ENCODE measurements at regions not wholly inside any gene's neighbourhood (a gene's known extent, or its start where the extent isn't known, plus 50 kb on each side); places are given as distances from the start of the nearest gene placed in this dataset.

GRCh38 chr11:95327273-95327948, 96.4 kb upstream of the SESN3 start:
- H3K9ac ChIP-seq (replicated peaks in 1 of 4; ENCODE audit: extremely low read depth in 1 of 4, low read depth in 3 of 4, low read length in 3 of 4), result no peak overlapping the region
- H3K27ac ChIP-seq (ENCODE audit: low read depth, low read length), result no peak overlapping the region
- H4K5ac ChIP-seq (ENCODE audit: insufficient read length, low read depth, low read length), result no peak overlapping the region
- WGBS, 2 experiments (ENCODE audit: extremely low coverage in 1 of 2, insufficient coverage in 1 of 2, insufficient read length in 1 of 2, insufficient replicate concordance in 2 of 2, low coverage in 1 of 2, low lambda C conversion rate in 2 of 2, missing lambda C conversion rate in 1 of 2), result 84% methylated on average over 2 of the region's 2 CpGs; no CpG with 5 or more reads in 1 of the 2 experiments
- H3K4ac ChIP-seq (replicated peaks; ENCODE audit: insufficient read length, low read depth, low read length), result no peak overlapping the region
- 0 out of 4 replicates have a peak, but pooled peaks cover 0 to 2% of the 10 kb centered on the region in 2 experiments for H3K9me3 ChIP-seq (ENCODE audit: insufficient read depth in 2 of 2, low read depth in 1 of 2, low read length in 1 of 2)
- DNase-seq (ENCODE audit: low read depth in 1 of 2, low spot score in 2 of 2), result no peak
- TF ChIP-seq ZNF274 (IDR thresholded peaks at IDR 0.05; ENCODE audit: borderline replicate concordance, extremely low read depth, low read length) (no peak), CBX5 (IDR thresholded peaks at IDR 0.05; ENCODE audit: low read depth, low read length) (no peak), GTF2F1 (IDR thresholded peaks at IDR 0.05; ENCODE audit: borderline replicate concordance, low read depth, low read length) (no peak), BACH1 (IDR thresholded peaks at IDR 0.05; ENCODE audit: low read length) (no peak), CHD2 (IDR thresholded peaks at IDR 0.05; ENCODE audit: low read length) (no peak), SIX5 (IDR thresholded peaks at IDR 0.05; ENCODE audit: low read depth, low read length) (no peak), KDM4A (IDR thresholded peaks at IDR 0.05; ENCODE audit: low read depth, low read length, severe bottlenecking) (no peak), CEBPB (IDR thresholded peaks at IDR 0.05; ENCODE audit: low read depth, low read length) (no peak), KDM5A (IDR thresholded peaks at IDR 0.05; ENCODE audit: low read length) (no peak)
- no peak overlapping the region for H2AK5ac ChIP-seq (ENCODE audit: low read depth, low read length)
- FAIRE-seq, result no peak
- no peaks in the 10 kb centered on the region for H3K27me3 ChIP-seq (replicated peaks in 1 of 4; ENCODE audit: control insufficient read depth in 3 of 4, extremely low read depth in 1 of 4, insufficient read depth in 3 of 4, low read length in 3 of 4)
- no peak overlapping the region for H2BK120ac ChIP-seq (replicated peaks; ENCODE audit: low read depth, low read length)
- no peaks in the 10 kb centered on the region for H3K23me2 ChIP-seq (ENCODE audit: low read depth, low read length)
- POLR2A ChIA-PET (ENCODE audit: partially characterized antibody), result interaction anchor here (0.8 kb wide), 1 partner anchor 9 kb away, joined by 3 read pairs; no protein-coding TSS in a partner anchor
- no peaks in the 10 kb centered on the region for H3K79me2 ChIP-seq (ENCODE audit: control insufficient read depth in 1 of 2, insufficient read depth in 2 of 2, low read length in 2 of 2)
- no peaks in the 10 kb centered on the region for H3K79me1 ChIP-seq (ENCODE audit: low read depth, low read length)
- no peak overlapping the region for H3K14ac ChIP-seq (ENCODE audit: insufficient read length)
- H3K4me1 ChIP-seq (replicated peaks in 1 of 4; ENCODE audit: control insufficient read depth in 3 of 4, insufficient read depth in 4 of 4, low read length in 3 of 4), result peaks cover 1 to 4% (median 3%) of the 10 kb centered on the region in 4 experiments; a peak in 5 of 7 replicates
- H2BK12ac ChIP-seq (ENCODE audit: low read depth, low read length), result no peak overlapping the region; the same call in 1 of the 2 replicates
- no peak overlapping the region for H3K23ac ChIP-seq (ENCODE audit: insufficient read length)
- H4K8ac ChIP-seq (ENCODE audit: extremely low read depth, insufficient read depth, low read length), result no peak overlapping the region
- H3K56ac ChIP-seq (replicated peaks; ENCODE audit: insufficient read length, low read depth, low read length), result no peak overlapping the region
- no peak overlapping the region for H2BK20ac ChIP-seq (ENCODE audit: low read length)
- H3K4me2 ChIP-seq (ENCODE audit: insufficient read depth in 1 of 2, low read depth in 2 of 2, low read length in 2 of 2), result no peak overlapping the region
- no peak overlapping the region for H3K4me3 ChIP-seq (ENCODE audit: extremely low read depth in 1 of 4, insufficient read depth in 2 of 4, low read depth in 3 of 4, low read length in 4 of 4)
- CTCF ChIA-PET (ENCODE audit: partially characterized antibody), result interaction anchor here (1.1 kb wide), 1 partner anchor 178 kb away, joined by 3 read pairs; no protein-coding TSS in a partner anchor
- no peaks in the 10 kb centered on the region for H4K20me1 ChIP-seq (replicated peaks in 1 of 2; ENCODE audit: control insufficient read depth in 1 of 2, insufficient read depth in 2 of 2, low read length in 2 of 2)
- H2BK5ac ChIP-seq (ENCODE audit: low read depth, low read length), result no peak overlapping the region
- H3K18ac ChIP-seq (ENCODE audit: extremely low read depth, low read length), result no peak overlapping the region; the same call in 1 of the 2 replicates
- no peaks in the 10 kb centered on the region for H3K36me3 ChIP-seq (ENCODE audit: control insufficient read depth in 2 of 4, insufficient read depth in 4 of 4, low read length in 3 of 4)
- H4K91ac ChIP-seq (replicated peaks; ENCODE audit: insufficient read length, low read length), result no peak overlapping the region
- 0 out of 2 replicates have a peak overlapping the region, but pooled peaks have one; percentile 77 for H2BK15ac ChIP-seq (ENCODE audit: low read length)
- H2AFZ ChIP-seq (ENCODE audit: low read length), result peak overlapping the region; percentile 33; the same call in 1 of the 2 replicates
